HG02678 (cell line): ENCODE measurements at regions not wholly inside any gene's neighbourhood (a gene's known extent, or its start where the extent isn't known, plus 50 kb on each side); places are given as distances from the start of the nearest gene placed in this dataset.
"Not testable (repeated sequence)": the region's sequence is repeated elsewhere in the genome, so short reads cannot be mapped to it uniquely, and the experiment has no call there.

Experiments
- ATAC-seq: cut with Tn5 transposase; IDR thresholded peaks from one replicate; pipeline ENCODE4 v1.9.1; 2021; ENCODE audit warnings: mild to moderate bottlenecking, moderate library complexity; ENCODE audit not compliant: unreplicated experiment

DNA sequence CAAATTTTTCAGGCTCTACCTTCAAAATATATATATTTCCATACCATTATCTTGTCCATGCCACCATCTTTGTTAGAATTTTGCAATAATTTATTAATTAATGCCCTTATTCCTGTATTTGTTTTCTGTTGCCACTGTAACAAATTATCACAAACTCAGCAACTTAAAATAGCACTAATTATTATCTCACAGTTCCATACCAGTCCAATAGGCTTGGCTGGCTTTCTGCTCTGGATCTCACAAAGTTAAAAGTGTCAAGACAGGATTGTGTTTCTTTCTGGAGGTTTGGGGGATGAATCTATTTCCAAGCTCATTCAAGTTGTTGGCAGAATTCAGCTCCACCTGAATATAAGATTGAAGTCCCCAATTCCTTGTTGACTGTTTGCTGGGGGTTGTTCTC, 58.6 kb upstream of the SLC38A4 start:
- ATAC-seq, result no peak

DNA sequence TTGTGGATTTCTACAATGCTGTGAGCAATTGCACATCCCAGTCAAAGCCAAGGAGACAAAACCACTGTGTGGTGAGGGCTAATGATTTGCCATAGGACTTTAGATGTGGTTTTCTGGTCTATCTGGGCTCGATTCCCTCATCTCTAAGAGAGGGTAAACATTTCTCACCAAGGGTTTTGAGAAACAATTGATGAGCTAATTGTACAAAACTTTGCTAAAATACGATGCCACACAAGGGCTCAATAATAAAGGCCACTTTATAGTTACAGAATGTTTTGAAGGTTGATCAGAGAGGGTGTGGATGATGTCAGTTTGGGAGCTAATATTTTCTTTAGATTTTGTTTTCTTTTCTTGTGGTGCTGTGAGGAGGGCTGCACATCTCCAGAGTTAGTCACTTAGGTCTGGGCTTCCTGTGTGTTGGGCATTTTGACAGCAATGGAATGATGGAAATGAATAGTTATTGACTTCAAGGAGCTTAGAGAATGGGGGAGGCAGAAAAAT, 60.8 kb upstream of the SLC38A4 start:
- ATAC-seq, result no peak

DNA sequence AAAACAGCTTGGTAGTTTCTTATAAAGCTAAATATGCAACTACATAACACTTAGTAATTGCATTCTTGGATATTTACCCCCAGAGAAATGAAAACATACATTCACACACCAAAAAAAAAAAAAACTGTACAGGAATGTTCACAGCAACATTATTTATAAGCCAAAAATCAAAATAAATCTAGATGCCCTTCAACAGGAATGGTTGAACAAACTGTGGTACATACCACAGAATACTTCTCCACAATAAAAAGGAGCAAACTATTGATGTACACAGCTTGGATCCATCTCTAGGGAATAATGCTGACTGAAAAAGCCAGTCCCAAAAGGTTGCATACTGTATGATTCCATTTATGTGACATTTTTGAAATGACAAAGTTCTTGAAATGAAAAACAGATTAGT, 62.1 kb upstream of the SLC38A4 start:
- no peak for ATAC-seq

DNA sequence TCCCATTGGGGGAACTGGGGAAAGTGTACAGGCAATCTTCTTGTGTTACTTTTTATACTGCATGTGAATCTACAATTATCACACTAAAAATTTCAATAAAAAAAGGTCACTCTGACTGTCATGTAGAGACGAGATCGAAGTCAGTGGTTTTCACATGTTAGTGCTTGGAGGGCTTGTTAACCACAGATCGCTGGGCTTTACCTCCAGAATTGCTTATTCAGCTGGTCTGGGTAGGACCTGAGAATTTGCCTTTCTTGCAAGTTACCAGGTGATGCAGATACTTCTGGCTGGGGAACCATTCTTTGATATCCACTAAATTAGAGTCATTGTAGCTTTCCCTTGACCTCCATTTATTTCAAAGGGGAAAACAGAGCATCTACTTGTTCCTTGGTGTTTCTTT, 62.8 kb upstream of the SLC38A4 start:
- no peak for ATAC-seq

DNA sequence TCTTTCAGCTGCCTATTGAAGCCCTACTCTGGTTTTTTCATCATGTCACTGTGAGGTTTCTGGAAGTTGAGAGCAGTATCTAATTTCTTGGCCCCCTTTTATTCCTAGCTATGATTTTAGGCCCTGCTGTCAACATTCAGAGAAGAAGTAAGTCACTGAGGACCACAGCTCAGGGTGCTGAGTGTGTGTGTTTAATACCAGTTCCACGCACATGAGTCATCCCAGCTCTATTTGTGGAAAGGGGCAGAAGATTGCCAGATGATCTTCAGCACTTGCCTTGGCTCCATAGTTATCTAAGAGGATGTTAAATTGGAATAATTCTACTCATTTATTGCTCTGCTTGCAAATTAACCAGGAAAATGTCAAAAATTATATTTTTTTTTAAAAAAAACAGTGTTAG, 65.5 kb upstream of the SLC38A4 start:
- ATAC-seq, result no peak

DNA sequence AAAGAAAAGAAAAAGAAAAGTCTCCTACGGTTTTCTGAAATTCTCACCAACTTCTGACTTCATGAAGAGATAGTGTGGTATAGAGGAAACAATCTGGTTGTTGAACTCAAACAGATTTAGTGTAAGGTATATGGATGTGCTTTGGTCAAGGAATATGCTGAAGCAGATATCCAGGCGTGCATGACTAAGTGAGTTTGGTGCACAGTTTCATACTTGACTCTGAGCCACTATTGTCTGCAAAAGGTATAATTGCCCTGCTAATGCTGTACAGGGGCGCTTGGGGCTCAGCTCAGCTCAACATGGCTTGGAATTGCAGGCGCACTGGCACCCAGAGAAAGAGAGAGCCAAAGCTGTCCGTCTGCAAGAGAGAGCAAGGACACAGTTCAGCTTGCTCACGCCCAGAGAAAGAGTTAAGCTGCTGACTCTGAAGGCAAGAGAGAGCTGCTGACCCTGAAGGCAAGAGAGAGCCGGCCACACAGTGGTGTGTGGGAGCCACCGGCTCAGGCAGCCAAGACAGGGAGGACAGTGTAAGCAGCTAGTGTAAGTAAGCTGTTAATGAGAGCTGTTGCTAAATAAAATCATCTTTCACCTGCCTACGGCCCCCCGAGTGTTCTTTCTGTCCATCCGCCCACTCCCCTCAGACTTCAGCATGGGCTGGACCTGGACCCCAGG, 66.4 kb upstream of the SLC38A4 start:
- ATAC-seq, result no peak

DNA sequence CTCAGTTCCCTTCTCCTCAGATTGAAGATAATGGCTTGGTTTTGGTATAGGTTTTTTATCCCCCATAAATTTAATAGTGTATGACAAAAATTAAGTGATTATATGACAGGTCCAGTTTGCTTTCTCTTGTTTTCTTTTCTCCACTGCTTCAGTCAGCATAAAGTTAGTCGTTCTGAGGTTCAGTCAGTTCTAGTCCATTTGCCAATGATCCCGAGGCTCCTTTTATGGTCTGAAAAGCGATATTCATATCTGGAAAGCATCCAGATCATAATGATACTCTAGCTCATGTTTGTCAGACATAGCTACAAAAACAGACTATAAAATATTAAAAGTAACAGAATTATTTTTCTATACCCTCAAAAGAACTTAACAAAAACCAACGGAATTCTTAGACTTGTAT, 67.1 kb upstream of the SLC38A4 start:
- ATAC-seq, result no peak

DNA sequence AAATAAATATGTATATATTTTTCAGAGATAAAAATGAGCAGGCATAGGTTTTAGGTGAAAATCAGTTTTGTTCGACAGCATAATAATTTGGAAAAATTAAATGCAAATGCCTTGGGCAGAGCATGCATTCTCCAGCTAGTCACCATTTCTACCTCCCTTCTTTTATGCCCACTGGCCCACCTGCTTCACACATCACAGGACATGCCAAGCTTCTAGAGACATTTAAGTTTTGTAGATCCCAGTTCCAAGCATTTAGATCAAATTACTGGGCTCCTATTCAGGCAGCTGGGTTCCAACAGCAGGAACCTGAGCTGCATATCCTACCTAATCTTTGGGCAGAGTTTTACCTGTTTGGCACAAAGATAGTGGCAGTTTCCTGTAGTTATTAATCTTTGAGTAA, 67.6 kb upstream of the SLC38A4 start:
- ATAC-seq, result no peak

DNA sequence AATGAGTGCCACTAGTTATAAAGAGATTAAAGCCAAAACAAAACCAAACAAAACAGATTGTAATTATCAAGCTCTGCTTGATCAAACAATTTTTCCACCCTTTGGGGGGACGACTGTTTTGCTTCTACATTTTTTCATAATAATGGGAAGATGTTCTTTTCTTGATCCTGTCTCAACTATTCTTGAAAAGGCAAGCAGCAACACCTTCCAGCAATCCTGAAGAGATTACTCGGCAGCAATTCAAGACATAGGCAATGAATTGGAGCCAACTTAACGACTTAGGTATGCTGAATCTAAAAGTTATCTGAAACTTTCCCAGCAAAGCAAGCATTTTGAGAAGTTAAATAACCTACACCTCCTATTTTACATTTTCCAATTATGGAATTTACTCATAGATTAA, 69.9 kb upstream of the SLC38A4 start:
- no peak for ATAC-seq

DNA sequence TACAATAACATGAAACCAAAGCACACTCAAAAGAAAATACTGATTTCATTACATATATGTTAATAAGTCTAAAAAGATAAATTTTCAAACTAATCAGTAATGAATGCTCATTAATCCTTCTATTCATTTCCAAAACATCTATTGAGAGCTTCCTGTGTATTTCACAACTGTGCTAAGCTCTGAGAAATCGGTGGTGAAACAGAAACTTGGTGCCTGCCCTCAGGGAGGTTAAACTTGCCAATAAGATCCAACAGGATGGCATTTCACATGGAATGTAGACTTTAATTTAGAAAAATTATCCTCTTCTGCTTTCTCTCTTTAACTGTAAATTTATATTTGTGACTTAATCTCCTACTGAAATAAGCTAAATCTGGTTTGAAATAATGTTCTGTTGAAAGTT, 70.9 kb upstream of the SLC38A4 start:
- ATAC-seq, result no peak

DNA sequence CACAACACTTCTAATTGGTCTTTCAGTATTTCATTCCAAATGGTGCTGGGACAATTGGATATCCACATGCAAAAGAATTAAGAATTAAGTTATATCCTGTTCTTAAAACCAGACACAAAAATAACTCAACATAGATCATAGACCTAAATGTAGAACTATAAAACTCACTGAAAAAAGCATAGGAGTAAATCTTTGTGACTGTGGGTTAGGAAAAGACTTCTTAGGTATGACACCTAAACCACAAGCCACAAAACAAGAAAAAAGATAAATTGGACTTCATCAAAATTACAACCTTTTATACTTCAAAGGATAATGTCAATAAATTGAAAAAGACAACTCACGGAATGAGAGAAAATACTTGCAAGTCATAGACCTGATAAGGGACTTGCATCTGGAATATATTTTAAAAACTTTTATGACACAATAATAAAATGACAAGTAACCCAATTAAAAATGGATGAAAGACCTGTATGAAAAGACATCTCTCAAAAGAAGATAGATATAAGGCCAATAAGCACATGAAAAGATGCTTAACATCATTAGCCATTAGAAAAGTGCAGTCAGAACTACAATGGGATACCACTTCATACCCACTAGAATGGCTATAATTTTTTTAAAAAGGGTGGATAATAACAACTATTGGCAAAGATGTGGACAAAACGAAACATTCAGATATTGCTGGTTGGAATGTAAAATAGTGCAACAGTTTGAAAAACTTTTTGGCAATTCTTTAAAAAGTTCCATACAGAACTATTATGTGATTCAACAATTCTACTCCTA, 72.5 kb upstream of the SLC38A4 start:
- ATAC-seq, result no peak

DNA sequence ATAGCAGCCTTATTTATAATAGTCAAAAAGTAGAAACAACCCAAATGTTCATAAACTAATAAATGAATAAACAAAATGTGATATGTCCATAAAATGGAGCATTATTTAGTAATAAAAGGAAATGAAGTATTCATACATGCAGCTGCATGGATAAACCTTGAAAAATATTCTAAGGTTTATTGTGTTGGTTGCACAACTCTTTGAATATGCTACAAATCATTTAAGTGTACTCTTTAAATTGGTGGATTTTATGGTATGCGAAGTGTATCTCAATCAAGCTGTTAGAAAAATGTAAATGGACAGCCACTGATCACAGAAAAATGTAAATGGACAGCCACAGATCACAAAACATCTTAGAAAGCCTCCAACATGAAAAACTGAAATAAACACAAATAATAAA, 73.2 kb upstream of the SLC38A4 start:
- ATAC-seq, result no peak

DNA sequence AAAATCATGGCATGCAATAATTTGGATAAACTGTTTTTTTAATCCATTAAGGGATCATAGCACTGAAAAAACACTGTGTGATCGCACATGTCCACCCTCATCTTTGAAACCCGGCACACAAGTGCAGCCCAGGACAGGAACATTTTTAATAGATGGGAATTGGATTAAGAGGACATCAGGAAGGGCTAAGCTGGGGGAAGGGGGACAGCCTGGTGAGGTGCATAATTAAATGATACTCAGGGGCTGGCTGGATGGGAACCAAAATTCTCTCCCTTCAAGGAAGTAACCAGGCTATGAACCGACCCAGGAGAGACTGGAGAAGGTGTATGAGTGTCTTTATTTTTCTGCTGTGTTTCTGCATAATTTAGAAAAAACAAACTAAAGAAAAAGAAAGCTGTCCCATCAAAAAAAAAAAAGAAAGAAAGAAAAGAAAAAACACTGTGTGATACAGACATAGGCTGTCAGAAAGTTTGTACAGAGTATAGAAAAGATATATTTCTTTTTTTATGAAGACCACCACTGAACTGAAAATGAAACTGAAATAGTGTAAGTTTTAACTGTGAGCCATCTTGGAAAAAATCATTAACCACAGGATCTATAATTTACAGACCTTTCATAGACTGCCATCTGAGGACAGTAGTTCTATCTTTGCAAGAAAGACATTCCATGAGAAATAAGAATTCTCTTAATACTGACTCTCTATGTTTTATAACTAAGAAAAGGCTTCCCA, 75.1 kb upstream of the SLC38A4 start:
- no peak for ATAC-seq

DNA sequence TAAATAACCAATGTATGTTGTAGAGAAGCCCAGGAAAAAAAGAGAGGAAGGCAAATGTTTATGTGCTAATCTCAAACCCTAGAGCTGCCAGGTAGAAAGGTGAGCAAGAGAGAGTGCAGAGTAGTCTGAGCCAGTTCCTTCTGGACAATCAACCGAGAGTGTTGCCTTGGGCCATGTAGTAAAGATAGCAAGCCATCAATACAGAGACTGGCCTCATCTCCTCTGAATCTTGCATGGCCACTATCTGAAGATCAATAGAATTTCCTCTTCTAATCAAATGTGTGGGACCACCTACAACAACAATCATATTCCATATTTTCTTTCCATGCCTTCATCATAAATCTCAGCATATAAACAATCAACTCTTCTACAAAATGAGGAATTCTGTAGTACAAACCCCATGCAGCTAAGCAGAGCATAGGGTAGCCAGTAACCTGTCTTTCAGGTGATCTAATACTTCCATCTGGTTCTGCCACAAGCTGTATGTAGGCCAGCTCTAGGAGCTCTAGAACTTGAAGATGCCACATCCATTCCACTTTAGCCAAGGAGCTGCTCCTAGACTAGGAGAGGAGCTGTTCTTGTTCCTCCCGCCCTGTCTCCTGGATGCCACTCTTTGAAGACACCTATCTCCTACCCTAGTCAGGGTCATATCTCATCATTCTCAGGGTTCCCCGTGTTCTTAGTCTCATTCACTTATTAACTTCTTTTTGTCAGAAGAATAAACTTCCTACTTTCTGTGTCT, 75.8 kb upstream of the SLC38A4 start:
- no peak for ATAC-seq

DNA sequence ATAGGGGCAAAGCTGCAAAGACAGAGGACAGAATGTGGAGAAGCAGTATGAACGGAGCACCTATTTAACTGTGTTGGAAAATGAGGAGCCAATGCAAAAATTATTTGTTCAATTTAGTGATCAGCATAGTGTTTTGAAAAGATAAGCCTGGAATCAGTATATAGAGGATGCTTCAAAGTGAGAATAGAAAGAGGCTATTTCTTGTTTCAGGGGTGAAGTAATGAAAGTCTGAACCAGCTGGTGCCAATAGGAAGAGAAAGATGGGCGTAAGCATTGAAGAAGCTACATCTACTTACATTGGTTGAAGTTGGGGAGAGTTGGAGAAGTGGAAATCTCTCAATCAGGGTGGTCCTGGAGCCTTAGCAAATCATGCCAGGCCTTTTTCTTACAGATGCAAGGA, 77.3 kb upstream of the SLC38A4 start:
- ATAC-seq, result no peak

DNA sequence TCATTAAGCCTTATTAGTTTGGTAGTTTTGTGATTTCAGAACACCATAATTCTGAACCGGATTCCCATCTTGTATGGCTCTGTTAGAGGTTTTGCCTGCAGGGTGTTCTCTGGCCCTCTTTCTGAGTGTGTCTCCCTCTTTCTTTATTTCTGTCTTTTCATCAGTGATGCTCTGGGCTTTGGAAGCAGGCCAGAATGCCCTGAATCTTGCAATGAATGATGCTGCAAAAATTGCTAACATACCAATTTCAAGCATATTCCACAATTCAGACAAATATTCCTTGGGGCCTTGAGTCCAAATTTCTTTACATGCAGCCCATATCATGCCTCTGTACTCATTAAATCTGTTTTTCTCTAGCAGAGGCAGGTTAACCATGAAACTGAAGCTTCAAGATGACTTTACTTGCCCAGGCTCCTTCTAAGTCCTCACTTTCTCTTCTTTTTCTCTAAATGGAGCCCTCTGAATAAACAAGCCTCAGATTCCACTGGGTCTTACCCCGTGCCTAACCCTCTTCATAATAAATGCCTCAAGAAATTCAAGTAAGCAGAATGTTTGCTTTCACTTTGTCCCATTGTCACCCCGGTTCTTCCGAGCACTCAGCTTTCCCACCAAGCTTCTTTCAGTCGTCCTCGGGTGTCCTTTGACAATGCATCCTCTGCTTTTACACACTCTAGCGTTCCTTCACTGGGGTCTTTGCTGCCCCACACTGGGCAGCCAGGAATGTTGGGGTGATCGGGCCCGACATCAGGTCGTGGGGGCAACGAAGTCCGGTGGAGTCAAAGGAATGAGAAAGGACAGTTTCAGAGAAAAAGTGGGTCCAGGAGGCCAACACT, 78.8 kb upstream of the SLC38A4 start:
- no peak for ATAC-seq

DNA sequence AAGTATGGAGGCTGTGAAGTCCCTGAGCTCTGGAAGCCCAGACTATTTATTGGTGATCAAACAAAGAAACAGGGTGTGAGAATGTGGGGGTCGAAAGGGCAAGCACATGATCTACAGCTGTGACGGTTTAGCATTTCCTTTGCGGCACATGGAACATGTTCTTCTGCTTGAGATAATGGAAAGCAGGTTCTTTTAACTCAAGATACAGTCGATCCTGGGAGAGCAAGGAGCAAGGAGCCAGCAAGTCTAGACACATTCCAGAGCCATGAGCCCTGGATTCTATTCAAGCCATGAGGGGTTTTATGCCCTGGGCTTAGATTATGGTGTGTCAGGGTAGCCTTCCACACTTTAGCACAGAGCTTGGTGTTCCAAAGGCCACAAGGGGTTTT, 79.4 kb upstream of the SLC38A4 start:
- ATAC-seq, result not testable (repeated sequence)

DNA sequence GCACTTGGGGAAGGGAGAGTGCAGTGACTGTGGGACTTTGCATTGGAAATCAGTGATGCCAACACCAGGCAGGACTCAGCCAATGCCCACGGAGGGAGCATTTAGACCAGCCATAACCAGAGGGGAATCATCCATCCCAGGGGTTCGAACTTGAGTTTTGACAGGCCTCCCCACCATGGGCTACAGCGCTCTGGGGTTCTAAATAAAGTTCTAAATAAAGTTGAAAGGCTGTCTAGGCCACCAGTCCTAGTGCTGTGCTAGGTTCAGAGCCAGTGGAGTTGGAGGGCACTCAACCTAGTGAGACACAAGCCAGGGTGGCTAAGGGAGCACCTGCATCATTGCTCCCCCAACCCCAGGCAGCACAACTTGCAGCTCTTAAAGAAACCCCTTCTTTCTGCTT, 82.0 kb upstream of the SLC38A4 start:
- no peak for ATAC-seq

DNA sequence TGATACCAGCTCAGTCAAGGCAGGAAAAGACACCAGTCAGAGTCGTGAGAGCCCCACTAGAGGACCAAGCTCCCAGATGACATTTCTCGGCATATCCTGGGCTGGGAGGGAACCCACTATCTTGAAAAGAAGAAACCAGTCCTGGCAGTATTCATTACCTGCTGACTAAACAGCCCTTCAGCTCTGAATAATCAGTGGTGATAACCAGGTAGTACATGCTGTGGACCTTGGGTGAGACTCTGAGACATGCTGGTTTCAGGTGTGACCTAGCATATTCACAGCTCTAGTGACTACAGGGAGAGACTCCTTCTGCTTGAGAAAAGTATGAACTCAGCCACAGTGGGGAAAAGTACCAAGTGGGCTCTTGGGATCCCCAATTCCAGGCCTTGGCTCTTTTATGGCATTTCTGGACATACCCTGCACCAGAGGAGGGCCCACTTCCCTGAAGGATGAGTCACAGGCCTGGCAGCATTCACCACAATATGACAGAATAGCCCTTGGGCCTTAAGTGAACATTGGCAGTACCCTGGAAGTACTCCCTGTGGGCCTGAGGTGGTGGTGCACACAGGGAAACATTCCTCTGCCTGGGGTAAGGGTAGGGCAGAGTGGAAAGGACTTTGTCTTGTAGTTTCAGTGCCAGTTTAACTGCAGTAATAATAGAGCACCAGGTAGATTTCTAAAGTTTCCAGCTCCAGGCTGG, 82.6 kb upstream of the SLC38A4 start:
- no peak for ATAC-seq
